Nucleus accumbens (tissue), 56 donors: ENCODE measurements at regions not wholly inside any gene's neighbourhood (a gene's known extent, or its start where the extent isn't known, plus 50 kb on each side); places are given as distances from the start of the nearest gene placed in this dataset.
"Not testable (repeated sequence)": the region's sequence is repeated elsewhere in the genome, so short reads cannot be mapped to it uniquely, and the experiment has no call there.

Experiments
- DNase-seq, 56 donors: peaks; one replicate each; lab custom pipeline; 2025; lab: John Stamatoyannopoulos, UW

DNA sequence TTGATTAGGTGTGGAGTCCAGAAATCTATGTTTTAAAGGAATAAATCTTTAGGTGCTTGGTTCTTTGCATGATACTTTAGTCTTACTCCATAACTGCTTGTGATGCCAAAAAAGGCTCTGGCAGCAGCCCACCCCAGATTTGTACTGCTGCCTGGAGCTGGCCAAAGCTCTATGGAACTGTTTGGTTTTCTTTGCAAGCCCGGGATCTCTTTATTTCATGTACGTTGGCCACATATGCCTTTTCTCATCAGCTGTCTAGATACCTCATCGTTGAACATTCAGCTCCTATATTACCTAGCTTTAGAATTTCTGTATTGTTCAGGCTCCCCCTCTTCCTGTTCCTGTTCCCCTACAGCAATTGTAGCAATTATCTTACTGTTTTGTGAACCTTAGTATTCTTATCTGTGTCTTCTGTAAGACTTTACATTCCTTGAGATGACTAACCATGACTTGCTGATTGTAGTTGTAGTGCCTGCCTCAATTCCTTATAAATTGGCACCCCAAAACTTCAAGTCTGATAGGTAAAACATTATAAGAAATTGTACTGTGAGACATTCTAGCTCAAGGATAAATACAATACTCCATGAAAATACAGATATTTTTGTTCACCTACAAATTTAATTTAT is 199.4 kb upstream of the GPRIN3 start:
- no peak for DNase-seq

DNA sequence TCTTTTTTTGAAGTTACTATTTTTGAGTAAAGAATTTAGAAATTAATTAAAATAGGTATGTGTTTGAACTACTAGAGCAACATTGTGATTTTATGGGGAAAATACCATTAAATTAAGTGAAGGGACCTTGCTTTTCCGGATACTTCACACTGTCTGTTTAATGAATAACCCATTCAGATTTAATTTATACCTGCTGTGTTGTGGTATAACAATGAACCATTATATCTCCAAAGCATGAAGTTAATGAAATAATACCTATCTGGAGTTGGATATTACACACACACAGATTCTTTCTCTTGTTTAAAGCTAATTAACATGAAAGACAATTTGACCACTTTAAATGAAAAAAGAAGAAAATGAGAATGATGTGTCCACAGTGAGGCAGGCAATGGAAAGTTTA is 195.0 kb upstream of the GPRIN3 start:
- DNase-seq = no peak

DNA sequence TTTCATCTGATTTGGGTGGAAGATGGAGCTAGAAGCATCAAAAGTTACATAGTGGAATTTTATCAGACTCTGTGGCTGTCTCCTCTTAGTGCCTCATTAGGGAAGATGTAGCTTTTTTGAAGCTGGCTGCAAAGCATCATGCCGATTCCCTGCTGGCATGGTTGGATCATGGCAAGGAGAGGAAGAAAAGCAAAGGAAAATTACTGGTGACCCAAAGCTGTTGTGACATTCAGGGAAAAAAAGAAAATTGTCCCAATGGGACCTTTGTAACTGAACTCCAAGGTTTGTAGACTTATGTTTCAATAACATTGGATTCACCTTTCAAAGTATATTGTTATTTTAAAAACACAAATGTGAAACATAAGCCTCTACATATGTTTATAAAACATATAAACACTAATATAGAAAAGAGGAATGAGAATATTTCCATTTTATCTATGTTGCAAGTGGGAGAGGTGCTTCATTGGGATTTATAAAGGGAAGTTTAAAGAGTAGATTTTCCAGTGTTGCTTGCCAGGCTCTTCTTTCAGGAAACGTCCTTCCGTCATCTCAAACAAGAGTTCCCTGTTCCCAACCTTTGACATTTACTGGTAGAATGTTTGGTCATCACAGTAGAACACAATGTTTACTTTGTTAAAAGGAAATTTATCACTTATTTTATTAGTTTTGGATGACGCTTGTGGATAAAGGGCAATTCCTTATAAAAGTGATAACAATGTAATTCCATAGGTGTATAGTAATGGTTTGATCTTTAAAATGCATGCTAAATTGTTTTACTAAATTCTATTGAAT is 190.1 kb upstream of the GPRIN3 start:
- DNase-seq = no peak

DNA sequence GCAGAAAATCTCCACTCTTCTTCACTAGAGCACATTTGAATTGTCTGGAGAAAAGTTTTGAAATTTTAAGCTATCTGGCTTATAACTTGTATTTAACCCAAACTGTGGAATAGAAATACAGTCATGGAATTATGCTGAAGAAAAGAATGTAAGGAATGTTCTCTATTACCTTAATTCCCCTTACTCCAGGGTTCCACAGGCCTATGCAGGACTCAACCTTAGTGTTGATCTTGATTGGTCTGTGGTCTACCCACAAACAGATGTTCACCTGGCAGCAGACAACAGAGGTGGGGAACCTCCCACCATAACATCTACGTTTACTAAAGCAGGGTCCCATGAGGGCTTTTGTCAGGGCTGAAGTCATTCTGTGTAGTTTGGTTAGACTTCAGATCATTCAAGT is 189.3 kb upstream of the GPRIN3 start:
- DNase-seq = no peak

DNA sequence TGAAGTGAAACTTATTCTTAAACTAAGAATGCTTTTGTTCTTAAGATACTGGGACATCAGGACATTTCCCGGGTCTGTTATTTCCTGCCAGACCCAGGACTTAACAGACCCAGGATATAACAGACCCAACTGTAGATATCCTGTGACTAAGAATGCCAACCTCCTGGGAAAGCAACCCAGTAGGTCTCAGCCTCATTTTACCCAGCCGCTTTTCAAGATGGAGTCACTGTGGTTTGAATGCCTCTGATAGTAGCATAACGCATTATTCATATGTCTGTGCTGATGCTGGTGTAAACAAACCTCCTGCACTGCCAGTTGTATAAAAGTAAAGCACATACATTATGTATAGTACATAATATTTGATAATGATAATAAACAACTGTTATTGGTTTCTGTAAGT is 185.8 kb upstream of the GPRIN3 start:
- DNase-seq = no peak

DNA sequence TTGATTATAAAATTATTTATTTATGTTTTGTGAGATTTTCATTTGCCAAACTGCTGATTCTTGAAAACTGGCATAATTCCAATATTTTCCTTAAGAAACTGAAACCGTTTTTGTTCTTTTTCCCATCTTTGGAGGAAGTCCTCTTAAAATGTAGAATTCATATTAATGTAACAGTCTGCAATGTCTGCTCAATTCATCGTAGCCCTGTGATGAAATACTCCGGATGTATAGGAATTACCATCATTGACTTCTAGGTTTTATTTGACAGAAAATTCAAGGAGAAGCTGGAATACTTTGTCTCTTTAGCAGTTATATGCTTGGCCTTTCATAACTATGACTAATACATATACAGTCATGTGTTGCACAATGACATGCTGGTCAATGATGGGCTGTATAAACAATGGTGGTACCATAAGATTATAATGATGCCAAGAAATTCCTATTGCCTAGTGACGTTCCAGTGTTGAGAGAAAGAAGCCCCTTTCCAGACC is 185.0 kb upstream of the GPRIN3 start:
- DNase-seq = no peak

DNA sequence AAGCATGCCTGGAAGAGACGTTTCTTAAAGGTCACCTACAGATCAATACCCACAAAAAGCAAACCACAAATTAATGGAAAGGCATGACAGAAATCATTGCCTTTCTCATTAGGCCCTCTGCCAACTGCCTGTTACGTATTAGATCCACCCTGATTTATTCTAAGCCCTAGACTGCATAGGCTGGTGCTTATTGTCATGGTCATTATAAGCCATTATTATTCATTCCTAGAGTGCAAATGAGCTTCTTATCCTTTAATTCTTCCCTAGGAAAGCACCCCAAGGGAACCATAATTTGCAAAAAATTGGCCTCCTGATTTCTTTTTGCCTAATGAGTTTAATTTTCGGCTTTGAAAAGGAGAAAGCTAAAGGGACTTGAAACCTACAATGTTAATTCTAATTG is 184.2 kb upstream of the GPRIN3 start:
- no peak for DNase-seq

DNA sequence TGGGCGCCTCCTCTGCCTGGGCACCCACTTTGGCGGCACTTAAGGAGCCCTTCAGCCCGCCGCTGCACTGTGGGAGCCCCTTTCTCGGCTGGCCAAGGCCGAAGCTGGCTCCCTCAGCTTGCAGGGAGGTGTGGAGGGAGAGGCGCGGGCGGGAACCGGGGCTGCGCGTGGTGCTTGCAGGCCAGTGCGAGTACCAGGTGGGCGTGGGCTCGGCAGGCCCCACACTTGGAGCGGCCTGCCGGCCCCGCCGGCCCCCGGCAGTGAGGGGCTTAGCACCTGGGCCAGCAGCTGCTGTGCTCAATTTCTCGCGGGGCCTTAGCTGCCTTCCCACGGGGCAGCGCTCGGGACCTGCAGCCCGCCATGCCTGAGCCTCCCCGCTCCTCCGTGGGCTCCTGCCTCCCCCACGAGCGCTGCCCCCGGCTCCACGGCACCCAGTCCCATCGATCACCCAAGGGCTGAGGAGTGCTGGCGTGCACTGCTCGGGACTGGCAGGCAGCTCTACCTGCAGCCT is 182.4 kb upstream of the GPRIN3 start:
- DNase-seq = not testable (repeated sequence)

DNA sequence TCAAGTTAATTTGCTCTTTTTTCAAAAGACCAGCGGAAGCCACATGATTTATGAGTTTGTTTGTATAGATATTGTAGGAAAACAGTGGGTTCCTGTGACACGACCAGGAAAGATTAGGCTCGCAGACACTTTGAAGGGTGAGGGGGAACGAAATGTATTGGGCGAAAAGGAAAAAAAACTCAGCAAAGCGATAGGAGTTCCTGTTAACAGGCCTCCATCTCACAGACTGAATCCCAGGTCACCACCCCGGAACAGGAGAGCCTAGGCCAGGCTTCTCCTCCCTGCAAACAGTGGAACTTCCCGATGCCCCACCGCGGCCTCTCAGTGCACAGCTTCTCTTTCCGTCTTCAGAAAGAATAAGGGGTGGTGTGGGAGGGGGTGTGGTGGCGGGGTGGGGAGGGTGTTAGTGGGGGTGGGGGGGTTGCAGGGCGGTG is 181.8 kb upstream of the GPRIN3 start:
- no peak for DNase-seq

DNA sequence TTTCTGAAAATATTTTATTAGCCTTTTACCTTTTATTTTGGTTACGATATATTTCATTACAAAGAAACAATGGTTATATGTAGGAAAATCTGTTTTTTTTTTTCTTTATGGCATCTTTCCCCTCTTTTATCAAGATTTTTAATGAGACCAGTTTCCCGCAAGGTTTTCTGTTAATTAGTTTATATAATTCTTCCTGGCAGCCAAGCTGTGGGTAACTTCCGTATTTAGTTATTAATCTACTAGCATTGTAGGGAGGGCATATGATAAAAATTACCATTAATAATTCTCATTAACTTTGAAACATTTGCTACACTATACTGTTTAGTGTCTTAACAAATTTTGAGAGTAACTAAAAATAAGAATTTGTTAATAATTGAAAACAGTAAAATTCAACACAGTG is 181.1 kb upstream of the GPRIN3 start:
- DNase-seq = no peak

DNA sequence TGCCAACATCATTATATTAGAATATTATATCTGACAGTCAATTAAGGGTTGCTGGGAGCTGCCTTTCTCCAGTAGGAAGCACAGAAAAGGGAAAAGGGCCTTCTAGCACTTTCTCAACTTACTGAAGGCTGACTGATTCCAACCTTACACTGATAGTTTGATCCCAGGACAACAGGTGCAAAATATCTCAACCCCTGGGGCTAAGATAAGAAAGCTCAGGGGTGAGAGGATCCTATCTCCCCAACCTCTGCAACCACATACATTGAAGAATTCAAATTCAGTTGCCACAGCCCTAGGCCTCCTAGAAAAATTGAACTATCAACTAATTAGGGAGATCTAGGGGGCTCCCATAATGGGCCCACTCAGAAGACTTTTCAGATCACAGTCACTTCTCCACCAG is 179.1 kb upstream of the GPRIN3 start:
- no peak for DNase-seq

DNA sequence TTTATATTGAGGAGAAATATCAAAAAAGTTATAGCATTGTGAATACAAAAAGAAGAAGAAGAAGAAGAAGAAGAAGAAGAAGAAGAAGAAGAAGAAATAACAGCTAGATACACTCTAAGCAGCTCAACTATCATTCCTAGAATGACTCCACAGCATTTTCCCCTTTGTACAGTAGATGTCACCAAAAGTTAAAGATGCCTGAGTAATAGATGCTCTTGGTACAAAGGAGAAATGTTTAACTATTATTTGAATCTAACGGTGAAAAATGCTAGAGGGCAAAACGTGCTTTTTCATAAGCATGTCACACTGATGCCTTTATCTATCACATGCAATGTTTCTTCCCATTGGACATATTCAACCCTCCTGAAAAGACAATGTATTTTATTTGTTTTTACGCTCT is 178.4 kb upstream of the GPRIN3 start:
- DNase-seq = no peak

DNA sequence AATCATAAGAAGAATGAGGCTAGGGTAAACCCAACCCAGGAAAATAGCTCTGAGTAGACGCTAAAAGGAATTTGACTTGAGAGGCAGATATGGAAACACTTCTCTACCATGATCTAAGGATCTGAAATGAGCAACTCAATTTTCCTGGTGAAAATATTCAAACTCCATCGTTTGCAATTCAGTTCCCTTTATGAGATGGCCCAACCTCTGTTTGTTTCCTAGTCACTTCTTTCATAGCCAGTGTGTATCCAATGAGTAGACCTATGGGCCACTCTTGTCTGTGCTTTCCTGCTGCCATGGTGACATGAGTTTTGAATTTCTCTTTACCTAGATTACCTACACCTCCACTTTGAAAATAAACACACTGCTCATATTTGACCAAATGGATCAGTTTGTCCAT is 176.2 kb upstream of the GPRIN3 start:
- no peak for DNase-seq

DNA sequence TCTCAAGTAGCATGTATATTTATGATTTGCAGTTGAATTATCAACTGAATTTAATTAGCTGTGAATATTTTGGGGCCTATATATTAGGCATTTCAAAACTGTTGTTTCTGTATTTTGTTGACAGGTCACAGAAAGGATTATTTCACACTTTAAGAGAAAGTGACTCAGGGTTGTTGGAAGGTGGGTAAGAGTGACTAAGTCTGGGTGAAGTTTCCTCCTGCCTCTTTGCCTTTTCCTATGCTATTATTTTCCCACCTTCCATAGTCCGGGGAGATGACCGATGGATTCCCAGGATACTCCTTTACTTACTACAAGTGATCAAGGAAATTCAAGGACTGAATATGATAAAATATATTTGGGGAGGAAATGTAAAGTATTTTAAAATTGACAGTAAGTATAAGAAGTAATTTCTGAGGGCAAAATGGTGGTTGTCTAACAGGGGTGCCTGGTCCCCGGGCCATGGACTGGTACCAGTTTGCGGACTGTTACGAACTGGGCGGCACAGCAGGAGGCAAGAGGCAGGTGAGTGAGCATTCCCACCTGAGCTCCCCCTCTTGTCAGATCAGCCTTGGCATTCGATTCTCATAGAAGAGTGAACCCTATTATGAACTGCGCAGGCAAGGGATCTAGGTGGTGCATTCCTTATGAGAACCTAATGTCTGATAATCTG is 175.5 kb upstream of the GPRIN3 start:
- no peak for DNase-seq

DNA sequence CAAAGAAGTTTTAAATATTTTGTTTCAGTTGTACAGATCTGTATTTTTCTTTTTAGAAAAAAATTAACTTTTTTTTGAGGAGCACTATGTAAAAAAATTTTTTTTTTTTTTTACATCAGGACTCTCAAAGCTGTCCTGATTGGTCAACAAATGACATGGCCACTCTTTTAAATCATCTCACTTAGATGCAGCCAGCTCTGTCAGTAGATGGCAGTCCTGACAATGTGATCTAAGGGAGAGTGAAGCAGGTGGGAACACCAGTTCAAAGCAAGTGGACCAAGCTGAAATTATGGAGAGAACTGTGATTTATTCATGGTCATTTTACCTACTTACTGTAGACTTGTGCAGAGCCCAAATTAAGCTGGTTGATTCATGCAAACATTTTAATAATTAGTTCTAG is 174.7 kb upstream of the GPRIN3 start:
- DNase-seq = no peak

DNA sequence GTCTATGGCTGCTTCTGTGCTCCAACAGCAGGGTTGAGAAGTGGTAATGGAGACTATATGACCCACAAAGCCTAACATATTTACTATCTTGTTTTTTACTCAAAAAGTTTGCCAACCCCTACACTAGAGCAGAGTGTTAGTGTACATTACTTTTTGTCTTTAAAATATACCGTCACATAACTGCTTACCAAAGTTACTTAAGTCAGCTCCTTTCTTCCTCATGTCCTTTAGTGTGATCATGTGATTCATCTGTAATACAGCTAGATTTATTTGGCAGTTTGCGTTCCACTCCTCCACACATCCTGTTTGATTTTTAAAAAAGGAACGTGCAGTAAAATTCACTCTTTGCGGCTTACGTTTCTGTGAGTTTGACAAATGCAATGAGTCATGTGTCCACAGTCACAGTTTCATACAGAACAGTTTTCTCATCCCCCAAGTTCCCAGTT is 162.4 kb upstream of the GPRIN3 start:
- no peak for DNase-seq

DNA sequence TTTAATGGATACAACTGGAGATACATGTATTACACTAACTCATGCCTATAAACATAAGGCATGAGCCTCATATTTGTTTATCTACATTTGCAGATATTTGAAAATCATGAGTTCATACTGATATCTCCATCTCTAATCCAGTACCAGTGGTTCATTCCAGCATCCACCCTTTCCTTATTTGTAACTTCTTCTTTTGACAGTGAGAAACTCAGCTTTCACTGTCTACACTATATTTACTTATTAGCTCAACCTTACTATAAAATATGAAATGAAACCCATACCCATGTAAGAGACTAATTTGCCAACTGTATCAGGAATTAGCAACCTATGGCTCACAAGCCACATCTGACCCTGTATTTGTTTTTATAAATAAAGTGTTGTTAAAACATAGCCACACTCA is 161.9 kb upstream of the GPRIN3 start:
- DNase-seq = no peak

DNA sequence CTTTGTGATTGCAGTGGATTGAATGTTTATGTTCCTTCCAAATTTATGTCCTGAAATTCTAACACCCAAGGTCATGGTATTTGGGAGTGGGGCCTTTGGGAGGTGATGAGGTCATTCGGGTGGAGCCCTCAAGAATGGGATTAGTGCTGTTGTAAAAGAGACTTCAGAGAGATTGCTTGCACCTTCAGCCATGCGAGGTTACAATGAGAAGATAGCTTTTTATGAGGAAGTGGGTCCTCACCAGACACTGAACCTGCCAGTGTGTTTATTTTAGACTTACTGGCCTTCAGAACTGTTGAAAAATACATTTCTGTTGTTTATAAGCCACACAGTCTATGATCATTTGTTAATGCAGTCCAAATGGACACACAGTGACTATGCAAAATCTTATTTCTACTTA is 161.0 kb upstream of the GPRIN3 start:
- DNase-seq = no peak

DNA sequence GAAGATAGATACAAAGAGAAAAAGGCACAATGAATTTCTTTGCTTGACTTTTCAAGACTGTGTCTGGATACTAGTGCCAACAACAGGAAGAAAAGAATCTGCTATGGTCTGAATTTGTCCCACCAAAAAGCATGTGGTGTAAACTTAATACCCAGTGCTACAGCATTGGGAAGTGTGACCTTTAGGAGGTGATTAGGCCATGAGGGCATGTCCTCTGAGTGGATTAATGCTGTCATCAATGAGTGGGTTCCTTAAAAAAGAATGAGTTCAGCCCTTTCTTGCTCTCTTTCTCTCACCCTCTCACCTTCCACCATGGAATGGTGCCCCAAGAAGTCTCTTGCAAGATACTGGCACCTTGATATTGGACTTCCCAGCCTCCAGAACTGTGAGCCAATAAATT is 155.7 kb upstream of the GPRIN3 start:
- no peak for DNase-seq

DNA sequence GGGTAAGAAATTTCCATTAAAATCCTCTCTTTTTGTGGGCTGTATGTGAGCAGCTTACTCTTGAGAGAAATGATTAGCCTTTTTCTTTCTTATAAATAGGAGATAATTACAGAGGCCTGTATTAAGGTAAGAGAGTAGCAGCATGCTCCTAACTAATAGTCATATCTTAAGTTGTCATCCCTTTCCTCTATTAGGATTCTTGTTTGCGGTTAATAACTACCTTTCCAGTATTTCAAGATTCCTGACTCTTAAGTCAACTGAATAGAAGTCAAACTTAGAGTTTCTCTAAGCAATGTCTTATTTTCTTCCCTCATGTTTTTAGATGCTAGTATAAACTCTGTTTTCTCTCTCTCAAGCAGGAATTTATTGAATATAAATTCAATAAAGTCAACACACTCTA is 139.9 kb upstream of the GPRIN3 start:
- no peak for DNase-seq

DNA sequence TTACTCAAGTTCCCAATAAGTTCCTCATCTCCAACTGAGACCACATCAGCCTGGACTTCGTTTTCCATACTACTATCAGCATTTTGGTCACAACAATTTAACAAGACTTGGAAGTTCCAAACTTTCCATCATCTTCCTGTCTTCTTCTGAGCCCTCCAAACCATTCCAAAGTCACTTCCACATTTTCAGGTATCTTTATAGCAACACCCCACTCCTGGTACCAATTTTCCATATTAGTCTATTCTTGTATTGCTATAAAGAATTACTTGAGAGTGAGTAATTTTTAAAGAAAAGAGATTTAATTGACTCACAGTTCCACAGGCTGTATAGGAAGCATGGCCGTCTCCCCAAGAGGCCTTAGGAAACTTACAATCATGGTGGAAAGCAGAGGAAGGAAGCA is 138.6 kb upstream of the GPRIN3 start:
- DNase-seq = no peak

DNA sequence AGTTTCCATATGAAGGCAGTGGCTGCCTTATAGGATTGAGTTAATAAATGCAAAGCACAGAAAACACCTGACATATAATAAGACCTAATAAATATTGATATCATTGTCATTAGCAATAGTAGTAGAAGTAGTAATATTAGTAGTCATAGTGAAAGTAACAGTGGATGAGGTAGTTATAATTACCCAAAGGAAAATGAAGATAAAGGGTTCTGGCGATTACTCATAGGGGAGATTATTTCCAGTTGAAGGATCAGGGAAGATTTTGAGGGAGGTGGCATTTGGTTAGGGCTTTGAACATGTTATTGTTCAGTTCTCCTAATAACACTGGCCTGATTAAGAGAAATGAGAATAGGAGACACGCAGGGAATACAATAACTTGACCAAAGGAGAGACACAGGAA is 131.9 kb upstream of the GPRIN3 start:
- no peak for DNase-seq
